ENCODE measurements at regions not wholly inside any gene's neighbourhood (a gene's known extent, or its start where the extent isn't known, plus 50 kb on each side); places are given as distances from the start of the nearest gene placed in this dataset.

GRCh38 chr10:117743509-117743908 is 201.0 kb downstream of the EMX2 start:
- Histone ChIP-seq H3K9me3 (no peaks in the 10 kb centered on the region), H3K4me1 (no peaks in the 10 kb centered on the region), H3K4me3 (no peak overlapping the region), H3K36me3 (no peaks in the 10 kb centered on the region), H3K27me3 (no peaks in the 10 kb centered on the region), H3K27ac (no peak overlapping the region)
- DNase-seq: no peak
- intact Hi-C loops (cut with DNase I; ENCODE audit: low total_unique reads): no loop called here
- TF ChIP-seq CTCF (IDR thresholded peaks at IDR 0.05): no peak

DNA sequence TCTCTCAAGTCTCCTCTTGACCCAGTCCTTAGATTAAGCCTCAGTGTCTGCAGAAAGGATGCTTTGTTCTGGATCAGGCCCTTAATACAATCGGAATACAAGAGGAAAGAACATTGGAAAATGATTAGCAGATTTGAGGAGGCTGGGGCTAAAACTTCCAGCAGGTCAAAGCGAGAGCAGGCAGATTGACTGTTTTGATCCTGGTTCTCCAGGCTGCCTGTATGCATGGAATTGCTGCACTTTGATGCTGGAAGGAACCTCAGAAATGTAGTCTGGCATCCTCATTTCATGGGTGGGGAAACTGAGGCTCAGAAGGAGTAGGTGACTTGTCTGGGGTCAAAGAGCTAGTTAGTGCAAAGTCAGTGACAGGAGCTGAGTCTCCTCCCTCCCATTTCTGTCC is 202.8 kb downstream of the EMX2 start:
- intact Hi-C loops (cut with DNase I; ENCODE audit: low total_unique reads): no loop called here
- no peak for DNase-seq
- H3K27ac ChIP-seq: no peak overlapping the region
- H3K9me3 ChIP-seq: no peaks in the 10 kb centered on the region
- H3K36me3 ChIP-seq: no peaks in the 10 kb centered on the region
- TF ChIP-seq CTCF (IDR thresholded peaks at IDR 0.05): no peak
- H3K27me3 ChIP-seq: no peaks in the 10 kb centered on the region
- H3K4me1 ChIP-seq: no peaks in the 10 kb centered on the region
- H3K4me3 ChIP-seq: no peak overlapping the region

GRCh38 chr10:117746541-117747448 is 204.2 kb downstream of the EMX2 start:
- TF ChIP-seq CTCF (IDR thresholded peaks at IDR 0.05): no peak
- Histone ChIP-seq H3K36me3 (no peaks in the 10 kb centered on the region), H3K4me3 (no peak overlapping the region), H3K27ac (no peak overlapping the region), H3K9me3 (no peaks in the 10 kb centered on the region), H3K27me3 (no peaks in the 10 kb centered on the region), H3K4me1 (no peaks in the 10 kb centered on the region)
- intact Hi-C loops (cut with DNase I; ENCODE audit: low total_unique reads): no loop called here
- DNase-seq: no peak

DNA sequence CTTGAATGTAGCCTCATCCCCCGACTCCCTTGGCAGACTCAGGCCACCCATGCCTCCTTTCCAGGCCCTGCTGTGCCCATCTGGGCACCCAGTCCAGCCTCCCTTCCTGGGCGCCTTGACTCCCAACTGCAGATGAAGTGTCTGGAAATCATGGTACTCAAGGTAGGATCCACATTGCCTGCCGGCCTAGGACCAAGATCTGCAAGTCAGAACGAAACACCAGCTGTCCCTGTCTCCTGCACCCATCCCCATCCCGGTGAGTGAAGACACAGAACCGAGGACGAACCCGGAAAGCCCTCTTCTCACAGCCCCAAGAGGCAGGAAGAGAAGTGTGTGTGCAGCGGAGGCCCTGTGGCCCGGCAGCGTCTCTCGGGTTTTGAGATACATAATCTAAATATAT is 205.1 kb downstream of the EMX2 start:
- no peak for DNase-seq
- TF ChIP-seq CTCF (IDR thresholded peaks at IDR 0.05): no peak
- no peaks in the 10 kb centered on the region for H3K4me1 ChIP-seq
- intact Hi-C loops (cut with DNase I; ENCODE audit: low total_unique reads): no loop called here
- no peaks in the 10 kb centered on the region for H3K27me3 ChIP-seq
- no peak overlapping the region for H3K27ac ChIP-seq
- H3K9me3 ChIP-seq: no peaks in the 10 kb centered on the region
- H3K4me3 ChIP-seq: no peak overlapping the region
- H3K36me3 ChIP-seq: no peaks in the 10 kb centered on the region

- Histone ChIP-seq H3K27ac (no peak overlapping the region), H3K9me3 (no peaks in the 10 kb centered on the region), H3K4me1 (no peaks in the 10 kb centered on the region), H3K36me3 (no peaks in the 10 kb centered on the region), H3K4me3 (no peak overlapping the region), H3K27me3 (no peaks in the 10 kb centered on the region)
- TF ChIP-seq CTCF (IDR thresholded peaks at IDR 0.05): no peak
- DNase-seq: no peak
- intact Hi-C loops (cut with DNase I; ENCODE audit: low total_unique reads): no loop called here
These were observed 205.5 kb downstream of the EMX2 start for GRCh38 chr10:117748058-117748457.
